Neuronal stem cell (in vitro differentiated cells): ENCODE measurements at regions not wholly inside any gene's neighbourhood (a gene's known extent, or its start where the extent isn't known, plus 50 kb on each side); places are given as distances from the start of the nearest gene placed in this dataset.

Experiments used
- DNase-seq: peaks from one replicate; pipeline ENCODE4 v3.0.0-alpha.2; 2013; ENCODE audit warnings: low spot score
- H2AFZ ChIP-seq: one replicate; pipeline ENCODE4 v1.6.1; 2013; ENCODE audit warnings: mild to moderate bottlenecking, low read length, inconsistent platforms
- H2AK5ac ChIP-seq: 2 replicates; pipeline ENCODE4 v1.6.1; 2013; ENCODE audit warnings: low read depth, mild to moderate bottlenecking, inconsistent platforms, low read length, moderate library complexity, mixed read lengths
- H2BK120ac ChIP-seq: 2 replicates; pipeline ENCODE4 v1.6.1; 2013; ENCODE audit warnings: low read depth, mild to moderate bottlenecking, inconsistent platforms, low read length, moderate library complexity, mixed read lengths
- H2BK12ac ChIP-seq: one replicate; pipeline ENCODE4 v1.6.1; 2013; ENCODE audit warnings: low read length, inconsistent platforms
- H2BK15ac ChIP-seq: 2 replicates; pipeline ENCODE4 v1.6.1; 2013; ENCODE audit warnings: mild to moderate bottlenecking, low read length, inconsistent platforms, mixed read lengths
- H2BK5ac ChIP-seq: one replicate; pipeline ENCODE4 v1.6.1; 2013; ENCODE audit warnings: inconsistent platforms, mild to moderate bottlenecking, low read length, moderate library complexity
- H3K14ac ChIP-seq: one replicate; pipeline ENCODE4 v1.6.1; 2013; ENCODE audit warnings: low read length, inconsistent platforms
- H3K18ac ChIP-seq: 2 replicates; pipeline ENCODE4 v1.6.1; 2013; ENCODE audit warnings: low read length, inconsistent platforms
- H3K23ac ChIP-seq: 2 replicates; pipeline ENCODE4 v1.6.1; 2013; ENCODE audit warnings: low read depth, mild to moderate bottlenecking, mixed read lengths, low read length, inconsistent platforms; ENCODE audit not compliant: poor library complexity
- H3K27ac ChIP-seq: replicated peaks from 3 replicates; pipeline ENCODE4 v1.5.1; 2013; ENCODE audit warnings: low read length, inconsistent platforms
- H3K27me3 ChIP-seq, 3 experiments: 2 replicates each; pipeline ENCODE4 v1.6.1; 2013; ENCODE audit warnings: low read length in 3 of 3, mild to moderate bottlenecking in 2 of 3, inconsistent platforms in 1 of 3, low read depth in 1 of 3, mixed read lengths in 1 of 3, moderate library complexity in 1 of 3; ENCODE audit not compliant: control insufficient read depth in 3 of 3, insufficient read depth in 3 of 3
- H3K36me3 ChIP-seq, 2 donors: replicated peaks in 1 of 2; 2 replicates each; pipeline ENCODE4 v1.6.1; 2013; ENCODE audit warnings: low read length in 2 of 2; ENCODE audit not compliant: control insufficient read depth in 2 of 2, insufficient read depth in 2 of 2
- H3K4ac ChIP-seq: 2 replicates; pipeline ENCODE4 v1.6.1; 2013; ENCODE audit warnings: inconsistent platforms, mild to moderate bottlenecking, low read length, moderate library complexity
- H3K4me1 ChIP-seq, 2 donors: 1 replicate in 1 of 2; 2 replicates in 1 of 2; pipeline ENCODE4 v1.6.1; 2013; ENCODE audit warnings: low read length in 2 of 2, low read depth in 1 of 2; ENCODE audit not compliant: control insufficient read depth in 2 of 2, insufficient read depth in 1 of 2
- H3K4me2 ChIP-seq: one replicate; pipeline ENCODE4 v1.6.1; 2013; ENCODE audit warnings: mild to moderate bottlenecking, low read length, inconsistent platforms; ENCODE audit not compliant: insufficient read depth, poor library complexity, severe bottlenecking
- H3K4me3 ChIP-seq, 2 donors: 2 replicates each; pipeline ENCODE4 v1.5.1; 2013; ENCODE audit warnings: low read length in 2 of 2, mild to moderate bottlenecking in 2 of 2, inconsistent platforms in 1 of 2, moderate library complexity in 1 of 2
- H3K79me1 ChIP-seq: one replicate; pipeline ENCODE4 v1.6.1; 2013; ENCODE audit warnings: low read depth, mild to moderate bottlenecking, inconsistent platforms, low read length, moderate library complexity
- H3K9ac ChIP-seq: one replicate; pipeline ENCODE4 v1.6.1; 2013; ENCODE audit warnings: mild to moderate bottlenecking, low read depth, low read length, inconsistent platforms; ENCODE audit not compliant: poor library complexity
- H3K9me3 ChIP-seq, 2 donors: replicated peaks in 1 of 2; 2 replicates each; pipeline versions ENCODE3 to v1.6.1; 2013; ENCODE audit warnings: low read length in 2 of 2, mild to moderate bottlenecking in 2 of 2, inconsistent platforms in 1 of 2, low read depth in 1 of 2, mixed read lengths in 1 of 2, moderate library complexity in 1 of 2; ENCODE audit not compliant: control insufficient read depth in 2 of 2, insufficient read depth in 1 of 2
- H4K8ac ChIP-seq: one replicate; pipeline ENCODE4 v1.6.1; 2013; ENCODE audit warnings: low read depth, mild to moderate bottlenecking, inconsistent platforms, low read length, moderate library complexity
- H4K91ac ChIP-seq: one replicate; pipeline ENCODE4 v1.6.1; 2013; ENCODE audit warnings: low read length, low read depth, mild to moderate bottlenecking, inconsistent platforms; ENCODE audit not compliant: poor library complexity
- WGBS, 2 donors: extraction: QIAGEN DNeasy Blood & Tissue Kit; methylation state at CpG; one replicate each; pipeline ENCODE4 v1.1.7; 2013; ENCODE audit warnings: missing lambda C conversion rate in 2 of 2, mixed read lengths in 1 of 2; ENCODE audit not compliant: insufficient read length in 2 of 2, insufficient replicate concordance in 1 of 2; ENCODE audit errors: extremely low coverage in 2 of 2; 5-methylcytosine and 5-hydroxymethylcytosine counted together

- Histone ChIP-seq H3K36me3 (no peaks in the 10 kb centered on the region), H3K79me1 (no peaks in the 10 kb centered on the region), H2AFZ (peak overlapping the region; percentile 24), H3K9me3 (no peaks in the 10 kb centered on the region), H3K23ac (no peak overlapping the region), H3K9ac (no peak overlapping the region), H4K8ac (no peak overlapping the region), H3K4me1 (peaks cover 0 to 2% of the 10 kb centered on the region in 2 donors), H2BK120ac (no peak overlapping the region), H3K27ac (no peak overlapping the region), H3K4ac (no peak overlapping the region), H3K4me2 (no peak overlapping the region), H4K91ac (no peak overlapping the region), H3K27me3 (no peaks in the 10 kb centered on the region), H3K18ac (no peak overlapping the region), H2BK5ac (no peak overlapping the region), H3K4me3 (peak overlapping the region in 1 of 2 donors; percentile 44), H2BK15ac (no peak overlapping the region), H2BK12ac (no peak overlapping the region), H2AK5ac (no peak overlapping the region), H3K14ac (no peak overlapping the region)
- no peak for DNase-seq
- no CpG with 5 or more reads among the region's 1 CpG for WGBS, 2 donors
Observed at GRCh38 chr10:105354010-105354409, 712.9 kb downstream of the SORCS3 start.

- H3K4me3 ChIP-seq = no peak overlapping the region
- no peak overlapping the region for H4K8ac ChIP-seq
- H2BK120ac ChIP-seq = no peak overlapping the region
- H2BK12ac ChIP-seq = no peak overlapping the region
- WGBS, 2 donors = no CpG with 5 or more reads among the region's 6 CpGs
- H2AK5ac ChIP-seq = no peak overlapping the region
- no peak overlapping the region for H3K9ac ChIP-seq
- no peak overlapping the region for H3K14ac ChIP-seq
- no peaks in the 10 kb centered on the region for H3K9me3 ChIP-seq
- H3K27me3 ChIP-seq = no peaks in the 10 kb centered on the region
- no peak overlapping the region for H3K23ac ChIP-seq
- no peaks in the 10 kb centered on the region for H3K79me1 ChIP-seq
- no peak overlapping the region for H3K18ac ChIP-seq
- no peak overlapping the region for H4K91ac ChIP-seq
- peaks cover 0 to 2% of the 10 kb centered on the region in 2 donors for H3K4me1 ChIP-seq
- H2BK5ac ChIP-seq = no peak overlapping the region
- H3K36me3 ChIP-seq = no peaks in the 10 kb centered on the region
- no peak overlapping the region for H3K4ac ChIP-seq
- no peak overlapping the region for H2BK15ac ChIP-seq
- no peak for DNase-seq
- no peak overlapping the region for H3K27ac ChIP-seq
- H2AFZ ChIP-seq = no peak overlapping the region
- H3K4me2 ChIP-seq = no peak overlapping the region
Observed at GRCh38 chr10:105352827-105353226, 711.7 kb downstream of the SORCS3 start.

GRCh38 chr10:105352281-105352680 lies 711.2 kb downstream of the SORCS3 start:
- no peak overlapping the region for H3K27ac ChIP-seq
- H2BK12ac ChIP-seq = no peak overlapping the region
- H4K91ac ChIP-seq = no peak overlapping the region
- H3K4me2 ChIP-seq = no peak overlapping the region
- no peak overlapping the region for H3K18ac ChIP-seq
- WGBS, 2 donors = no CpG with 5 or more reads among the region's 2 CpGs
- no peak overlapping the region for H4K8ac ChIP-seq
- H3K4me1 ChIP-seq = peaks cover 0 to 2% of the 10 kb centered on the region in 2 donors
- H3K9ac ChIP-seq = no peak overlapping the region
- no peak overlapping the region for H3K4ac ChIP-seq
- H2AFZ ChIP-seq = no peak overlapping the region
- no peak overlapping the region for H2AK5ac ChIP-seq
- H3K79me1 ChIP-seq = no peaks in the 10 kb centered on the region
- no peak for DNase-seq
- H3K23ac ChIP-seq = no peak overlapping the region
- H2BK5ac ChIP-seq = no peak overlapping the region
- H3K4me3 ChIP-seq = no peak overlapping the region
- H2BK15ac ChIP-seq = no peak overlapping the region
- H3K27me3 ChIP-seq = no peaks in the 10 kb centered on the region
- H3K9me3 ChIP-seq = no peaks in the 10 kb centered on the region
- no peak overlapping the region for H3K14ac ChIP-seq
- H2BK120ac ChIP-seq = no peak overlapping the region
- no peaks in the 10 kb centered on the region for H3K36me3 ChIP-seq

DNA sequence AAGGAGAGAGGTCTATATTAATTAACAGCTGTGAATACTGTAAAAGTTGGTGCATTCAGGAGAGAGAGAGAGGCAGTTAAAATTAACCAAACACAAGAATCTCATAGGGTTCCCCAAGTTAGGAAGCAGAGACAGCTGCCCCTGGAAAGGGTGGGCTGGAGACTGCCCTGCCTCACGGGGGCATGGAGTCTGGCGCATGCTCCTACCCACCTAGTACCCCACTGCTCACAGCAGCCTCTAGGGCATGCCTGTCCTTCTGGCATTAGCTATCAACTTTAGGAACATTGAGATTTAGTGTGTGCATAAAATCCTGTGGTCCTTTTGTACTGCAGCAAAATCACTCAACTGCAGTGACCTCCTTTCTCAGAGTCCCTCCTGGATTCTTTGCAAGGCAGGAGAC lies 710.1 kb downstream of the SORCS3 start:
- WGBS, 2 donors = no CpG with 5 or more reads among the region's 2 CpGs
- Histone ChIP-seq H2BK15ac (no peak overlapping the region), H4K8ac (no peak overlapping the region), H3K9me3 (no peaks in the 10 kb centered on the region), H3K23ac (no peak overlapping the region), H3K4ac (no peak overlapping the region), H2BK5ac (no peak overlapping the region), H3K27me3 (no peaks in the 10 kb centered on the region), H2AK5ac (no peak overlapping the region), H3K14ac (no peak overlapping the region), H4K91ac (no peak overlapping the region), H3K4me1 (peaks cover 0 to 2% of the 10 kb centered on the region in 2 donors), H3K4me3 (no peak overlapping the region), H3K79me1 (no peaks in the 10 kb centered on the region), H3K9ac (no peak overlapping the region), H2BK12ac (no peak overlapping the region), H3K4me2 (no peak overlapping the region), H2BK120ac (no peak overlapping the region), H2AFZ (no peak overlapping the region), H3K18ac (no peak overlapping the region), H3K27ac (no peak overlapping the region), H3K36me3 (no peaks in the 10 kb centered on the region)
- no peak for DNase-seq
